ENCODE measurements at regions not wholly inside any gene's neighbourhood (a gene's known extent, or its start where the extent isn't known, plus 50 kb on each side); places are given as distances from the start of the nearest gene placed in this dataset.

GRCh38 chr4:12729384-12729783 lies 754.8 kb downstream of the RAB28 start:
- peak; percentile 9 to 39 (median 21); a peak in 2 of 6 replicates for TF ChIP-seq CTCF (IDR thresholded peaks at IDR 0.05 in 2 of 3, conservative IDR thresholded peaks at IDR 0.05 in 1 of 3; ENCODE audit: borderline replicate concordance in 1 of 3, insufficient read depth in 1 of 3, low read depth in 2 of 3, low read length in 2 of 3)
- peak; percentile 62 for TF ChIP-seq RAD21 (IDR thresholded peaks at IDR 0.05; ENCODE audit: low read depth)
- TF ChIP-seq EZH2phosphoT487 (IDR thresholded peaks at IDR 0.05; ENCODE audit: borderline replicate concordance): no peak
- no peak for TF ChIP-seq YY1 (IDR thresholded peaks at IDR 0.05; ENCODE audit: extremely low read depth, insufficient replicate concordance, low read depth, low read length)
- TF ChIP-seq REST (IDR thresholded peaks at IDR 0.05; ENCODE audit: low read depth): no peak
- no peak for TF ChIP-seq SIN3A (IDR thresholded peaks at IDR 0.05; ENCODE audit: low read depth)
- no peak for TF ChIP-seq CEBPB (IDR thresholded peaks at IDR 0.05; ENCODE audit: low read depth)
- no peak for TF ChIP-seq MAX (IDR thresholded peaks at IDR 0.05)
- TF ChIP-seq ZFX (IDR thresholded peaks at IDR 0.05): no peak
- no peak for TF ChIP-seq ATF3 (IDR thresholded peaks at IDR 0.05)
- TF ChIP-seq EZH2 (IDR thresholded peaks at IDR 0.05): no peak
- TF ChIP-seq POLR2AphosphoS5 (IDR thresholded peaks at IDR 0.05; ENCODE audit: low read depth, low read length): no peak
- TF ChIP-seq ZBTB33 (IDR thresholded peaks at IDR 0.05; ENCODE audit: extremely low read depth, insufficient replicate concordance, low read length): no peak
- no peak for TF ChIP-seq SP1 (IDR thresholded peaks at IDR 0.05; ENCODE audit: low read depth)
- TF ChIP-seq ELF1 (IDR thresholded peaks at IDR 0.05; ENCODE audit: borderline replicate concordance, low read depth): no peak
- TF ChIP-seq POLR2A (IDR thresholded peaks at IDR 0.05; ENCODE audit: borderline replicate concordance, extremely low read depth, insufficient read depth, insufficient read length): no peak
- Histone ChIP-seq H3K9me2 (ENCODE audit: insufficient read depth) (no peaks in the 10 kb centered on the region), H3K27ac (ENCODE audit: low read depth, low read length) (no peak overlapping the region), H3K27me3 (ENCODE audit: insufficient read depth, low read length) (no peaks in the 10 kb centered on the region), H3K9me3 (ENCODE audit: control insufficient read depth in 1 of 2, insufficient read depth in 1 of 2, low read depth in 1 of 2, low read length in 2 of 2) (no peaks in the 10 kb centered on the region), H3K36me3 (ENCODE audit: control insufficient read depth in 1 of 2, insufficient read depth in 2 of 2, low read length in 2 of 2) (no peaks in the 10 kb centered on the region), H2AFZ (ENCODE audit: low read depth, low read length, poor library complexity, severe bottlenecking) (peak overlapping the region; percentile 73), H3K4me2 (ENCODE audit: low read length) (no peak overlapping the region), H3K4me3 (replicated peaks in 1 of 2; ENCODE audit: low read depth in 1 of 2, low read length in 2 of 2) (no peak overlapping the region), H4K20me1 (ENCODE audit: insufficient read depth) (no peaks in the 10 kb centered on the region), H3K79me2 (ENCODE audit: insufficient read depth, low read length) (no peaks in the 10 kb centered on the region), H3K9ac (ENCODE audit: low read length) (no peak overlapping the region), H3K4me1 (ENCODE audit: control insufficient read depth in 1 of 2, insufficient read depth in 2 of 2, low read length in 2 of 2) (no peaks in the 10 kb centered on the region)
- DNase-seq (ENCODE audit: low read depth, low spot score): peak; percentile 33
- BruUV-seq (replicated peaks): no TSS peak
- POLR2A ChIA-PET: no interaction called here
- CTCF ChIA-PET: no interaction called here
- intact Hi-C loops (cut with micrococcal nuclease): loop anchor here (1.0 to 5.0 kb wide), 2 partner anchors 820 to 923 kb away; no protein-coding TSS in a partner anchor
- peak; percentile 57; the same call in 1 of the 2 replicates for ATAC-seq
- RAD21 ChIA-PET (ENCODE audit: low non-redundant PET in 1 of 2, low total read pairs in 2 of 2, uncharacterized antibody in 2 of 2, unreplicated experiment in 2 of 2): interaction anchor here in 1 of 2 experiments (0.7 kb wide), 1 partner anchor 222 kb away, joined by 3 read pairs; no protein-coding TSS in a partner anchor
